ENCODE measurements at regions not wholly inside any gene's neighbourhood (a gene's known extent, or its start where the extent isn't known, plus 50 kb on each side); places are given as distances from the start of the nearest gene placed in this dataset.

GRCh38 chr3:1852950-1853349 is 245.7 kb upstream of the CNTN4 start:
- TF ChIP-seq ZNF780A (CRISPR knock-in tag; IDR thresholded peaks at IDR 0.05) (no peak), CHD4 (IDR thresholded peaks at IDR 0.05; ENCODE audit: insufficient read depth, insufficient replicate concordance, low read depth, low read length, poor library complexity, severe bottlenecking) (no peak), SNRNP70 (optimal IDR thresholded peaks at IDR 0.05; ENCODE audit: low read depth, low read length) (no peak), ZNF717 (CRISPR knock-in tag; IDR thresholded peaks at IDR 0.05) (no peak), TAF15 (IDR thresholded peaks at IDR 0.05; ENCODE audit: low read depth, low read length) (no peak), SPI1 (IDR thresholded peaks at IDR 0.05; ENCODE audit: borderline replicate concordance, low read depth, low read length) (no peak), PKNOX1 (IDR thresholded peaks at IDR 0.05) (no peak), MEIS2 (IDR thresholded peaks at IDR 0.05; ENCODE audit: partially characterized antibody) (no peak), ARID2 (IDR thresholded peaks at IDR 0.05) (no peak), E2F6 (IDR thresholded peaks at IDR 0.05; ENCODE audit: borderline replicate concordance in 1 of 2, extremely low read depth in 1 of 2, insufficient read depth in 1 of 2, insufficient read length in 1 of 2, low read depth in 1 of 2, low read length in 1 of 2, poor library complexity in 1 of 2, severe bottlenecking in 1 of 2) (no peak)
- H3K4me1 ChIP-seq (replicated peaks in 1 of 2; ENCODE audit: control insufficient read depth in 2 of 2, insufficient read depth in 2 of 2, low read length in 2 of 2) = no peaks in the 10 kb centered on the region
- H3K36me3 ChIP-seq (ENCODE audit: control insufficient read depth, insufficient read depth, low read length) = no peaks in the 10 kb centered on the region
- no peak overlapping the region for H3K9ac ChIP-seq (ENCODE audit: insufficient read depth in 1 of 2, low read depth in 2 of 2, low read length in 2 of 2)
- H3K79me2 ChIP-seq (ENCODE audit: control insufficient read depth, insufficient read depth, low read length) = no peaks in the 10 kb centered on the region
- DNase-seq (ENCODE audit: extremely low read depth in 1 of 4, low spot score in 3 of 4) = no peak
- H3K4me3 ChIP-seq = no peak overlapping the region
- ATAC-seq = no peak
- no peaks in the 10 kb centered on the region; the same call in 1 of the 2 replicates for H3K9me3 ChIP-seq (replicated peaks; ENCODE audit: control insufficient read depth, insufficient read depth, low read depth, low read length)
- CTCF ChIA-PET (ENCODE audit: low intra/inter-chr PET ratio) = no interaction called here
- in situ Hi-C loops (cut with MboI) (no loop called here), intact Hi-C loops (cut with micrococcal nuclease) (no loop called here)
- no peaks in the 10 kb centered on the region for H4K20me1 ChIP-seq (replicated peaks; ENCODE audit: control insufficient read depth, insufficient read depth, low read length)
- no peak overlapping the region for H3K27ac ChIP-seq (ENCODE audit: extremely low read depth, low read depth, low read length)
- H3K9me1 ChIP-seq (ENCODE audit: control insufficient read depth, insufficient read depth, low read length) = no peaks in the 10 kb centered on the region
- 0% methylated on average over 2 of the region's 2 CpGs for WGBS (ENCODE audit: insufficient coverage, low coverage, missing lambda C conversion rate)
- POLR2A ChIA-PET = no interaction called here
- no peak overlapping the region for H2AFZ ChIP-seq (ENCODE audit: low read depth, low read length)
- H3K27me3 ChIP-seq (ENCODE audit: control insufficient read depth in 2 of 2, insufficient read depth in 2 of 2, low read length in 2 of 2) = no peaks in the 10 kb centered on the region
- no peak for FAIRE-seq
- no TSS peak for BruUV-seq (replicated peaks)
- no peak overlapping the region for H3K4me2 ChIP-seq (ENCODE audit: insufficient read depth, low read length)
